ENCODE measurements at regions not wholly inside any gene's neighbourhood (a gene's known extent, or its start where the extent isn't known, plus 50 kb on each side); places are given as distances from the start of the nearest gene placed in this dataset.
"Not testable (repeated sequence)": the region's sequence is repeated elsewhere in the genome, so short reads cannot be mapped to it uniquely, and the experiment has no call there.

DNA sequence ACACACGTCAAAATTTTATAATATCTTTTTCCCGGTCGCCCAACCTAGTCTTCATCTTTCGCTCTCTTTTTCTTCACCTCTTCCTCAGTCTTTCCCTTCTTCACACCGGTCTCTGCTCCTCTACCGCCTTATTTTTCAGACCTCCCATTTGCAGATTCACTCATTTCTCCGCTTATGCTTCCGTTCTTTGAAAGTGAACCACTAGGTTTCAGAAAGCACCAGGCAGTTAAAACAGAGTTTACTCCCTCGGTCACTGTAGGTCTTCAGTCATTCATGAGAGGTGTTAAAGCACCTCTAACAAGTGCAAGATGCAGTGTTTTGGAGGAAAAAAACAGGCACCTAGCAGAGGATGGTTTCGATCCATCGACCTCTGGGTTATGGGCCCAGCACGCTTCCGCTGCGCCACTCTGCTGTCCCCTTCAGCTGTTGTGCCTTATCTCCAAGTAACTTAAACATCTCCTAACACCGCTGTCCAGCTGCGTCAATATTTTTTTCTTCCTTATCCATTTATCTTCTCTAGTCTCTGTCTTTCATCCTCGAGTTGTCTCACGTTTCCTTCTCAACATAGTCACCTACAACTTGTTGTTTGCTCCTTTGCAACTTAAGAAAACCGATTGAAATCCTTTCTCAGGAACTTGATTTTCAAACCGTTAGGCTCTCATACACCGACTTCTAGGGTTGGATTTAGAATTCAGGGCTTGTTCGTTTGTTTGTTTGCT lies 119.7 kb upstream of the ZNF184 start:
- Histone ChIP-seq H3K79me2 (ENCODE audit: insufficient read depth, low read length) (no peaks in the 10 kb centered on the region), H3K4me1 (ENCODE audit: insufficient read depth, low read length) (peaks cover 13% of the 10 kb centered on the region), H3K4me2 (ENCODE audit: insufficient read depth, low read length) (peak overlapping the region; percentile 89), H3K9me3 (ENCODE audit: low read depth, low read length) (no peaks in the 10 kb centered on the region), H2AFZ (ENCODE audit: low read length) (peak overlapping the region; percentile 56), H3K4me3 (ENCODE audit: insufficient read depth, low read length) (peak overlapping the region; percentile 65), H4K20me1 (ENCODE audit: insufficient read depth, low read length) (no peaks in the 10 kb centered on the region), H3K27me3 (ENCODE audit: insufficient read depth, low read length) (peaks cover 20% of the 10 kb centered on the region), H3K36me3 (ENCODE audit: insufficient read depth, low read length) (no peaks in the 10 kb centered on the region), H3K27ac (ENCODE audit: low read depth, low read length) (no peak overlapping the region)
- peak; percentile 91 for DNase-seq (ENCODE audit: insufficient read length, low spot score, missing footprints)
- TF ChIP-seq, protein P1, sequence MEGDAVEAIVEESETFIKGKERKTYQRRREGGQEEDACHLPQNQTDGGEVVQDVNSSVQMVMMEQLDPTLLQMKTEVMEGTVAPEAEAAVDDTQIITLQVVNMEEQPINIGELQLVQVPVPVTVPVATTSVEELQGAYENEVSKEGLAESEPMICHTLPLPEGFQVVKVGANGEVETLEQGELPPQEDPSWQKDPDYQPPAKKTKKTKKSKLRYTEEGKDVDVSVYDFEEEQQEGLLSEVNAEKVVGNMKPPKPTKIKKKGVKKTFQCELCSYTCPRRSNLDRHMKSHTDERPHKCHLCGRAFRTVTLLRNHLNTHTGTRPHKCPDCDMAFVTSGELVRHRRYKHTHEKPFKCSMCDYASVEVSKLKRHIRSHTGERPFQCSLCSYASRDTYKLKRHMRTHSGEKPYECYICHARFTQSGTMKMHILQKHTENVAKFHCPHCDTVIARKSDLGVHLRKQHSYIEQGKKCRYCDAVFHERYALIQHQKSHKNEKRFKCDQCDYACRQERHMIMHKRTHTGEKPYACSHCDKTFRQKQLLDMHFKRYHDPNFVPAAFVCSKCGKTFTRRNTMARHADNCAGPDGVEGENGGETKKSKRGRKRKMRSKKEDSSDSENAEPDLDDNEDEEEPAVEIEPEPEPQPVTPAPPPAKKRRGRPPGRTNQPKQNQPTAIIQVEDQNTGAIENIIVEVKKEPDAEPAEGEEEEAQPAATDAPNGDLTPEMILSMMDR (IDR thresholded peaks at IDR 0.05; ENCODE audit: extremely low read depth, low read depth, low read length), result no peak

DNA sequence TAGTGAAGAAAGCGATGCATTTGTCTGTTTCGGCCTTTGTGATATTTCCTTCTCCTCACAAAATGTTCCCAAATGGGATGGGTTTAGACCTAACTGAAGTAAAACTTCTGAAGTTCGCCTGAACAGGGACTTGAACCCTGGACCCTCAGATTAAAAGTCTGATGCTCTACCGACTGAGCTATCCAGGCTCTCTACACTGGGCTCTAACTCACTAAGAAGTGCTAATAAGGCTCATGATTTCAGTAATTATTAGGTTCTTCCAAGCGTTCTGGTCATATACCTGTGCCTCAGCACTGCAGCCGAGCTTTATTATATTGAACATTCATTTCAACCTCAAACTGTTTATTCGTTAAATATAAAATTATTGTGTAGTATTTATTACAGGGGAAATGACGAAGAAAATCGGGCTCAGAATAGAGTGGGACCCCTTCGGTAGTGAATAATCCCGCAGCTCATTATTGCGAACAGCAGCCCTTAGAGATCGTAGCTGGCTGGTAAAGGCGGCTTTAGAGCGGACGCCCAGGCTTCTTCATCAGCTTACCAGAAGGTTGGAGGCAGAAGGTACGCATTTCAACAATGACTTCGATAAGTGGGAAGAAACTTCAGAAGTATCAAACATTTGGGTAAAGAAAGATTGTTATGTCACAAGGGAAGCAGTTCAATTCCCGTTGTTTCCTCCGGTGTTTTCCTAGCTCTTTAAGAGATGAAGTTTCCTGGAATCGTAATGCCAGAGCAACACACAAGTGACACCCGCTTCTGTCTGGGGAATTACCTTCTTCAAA lies 119.0 kb upstream of the ZNF184 start:
- peak overlapping the region; percentile 89 for H3K4me2 ChIP-seq (ENCODE audit: insufficient read depth, low read length)
- no peaks in the 10 kb centered on the region for H3K79me2 ChIP-seq (ENCODE audit: insufficient read depth, low read length)
- no peak overlapping the region for H3K27ac ChIP-seq (ENCODE audit: low read depth, low read length)
- no peaks in the 10 kb centered on the region for H3K9me3 ChIP-seq (ENCODE audit: low read depth, low read length)
- H2AFZ ChIP-seq (ENCODE audit: low read length), result peak overlapping the region; percentile 18
- TF ChIP-seq, protein P1 (IDR thresholded peaks at IDR 0.05; ENCODE audit: extremely low read depth, low read depth, low read length), result no peak
- H3K27me3 ChIP-seq (ENCODE audit: insufficient read depth, low read length), result peaks cover 20% of the 10 kb centered on the region
- H3K4me1 ChIP-seq (ENCODE audit: insufficient read depth, low read length), result peaks cover 13% of the 10 kb centered on the region
- H3K36me3 ChIP-seq (ENCODE audit: insufficient read depth, low read length), result no peaks in the 10 kb centered on the region
- DNase-seq (ENCODE audit: insufficient read length, low spot score, missing footprints), result peak; percentile 52
- H4K20me1 ChIP-seq (ENCODE audit: insufficient read depth, low read length), result no peaks in the 10 kb centered on the region
- H3K4me3 ChIP-seq (ENCODE audit: insufficient read depth, low read length), result peak overlapping the region; percentile 65

DNA sequence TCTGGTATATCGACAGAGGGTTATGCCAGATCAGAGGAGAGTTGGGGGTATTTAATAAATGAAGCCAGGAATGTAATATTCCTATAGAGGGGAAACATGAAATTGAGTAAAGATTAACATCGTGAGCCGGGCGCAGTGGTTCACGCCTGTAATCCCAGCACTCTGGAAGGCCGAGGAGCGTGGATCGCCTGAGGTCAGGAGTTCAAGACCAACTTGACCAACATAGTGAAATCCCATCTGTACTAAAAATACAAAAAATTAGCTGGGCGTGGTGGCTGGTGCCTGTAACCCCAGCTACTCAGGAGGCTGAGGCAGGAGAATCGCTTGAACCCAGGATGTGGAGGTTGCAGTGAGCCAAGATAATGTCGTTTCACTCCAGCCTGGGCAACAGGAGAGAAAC lies 112.4 kb upstream of the ZNF184 start:
- not testable (repeated sequence) for H3K4me1 ChIP-seq (ENCODE audit: insufficient read depth, low read length); H3K9me3 ChIP-seq (ENCODE audit: low read depth, low read length); H3K79me2 ChIP-seq (ENCODE audit: insufficient read depth, low read length); H3K4me2 ChIP-seq (ENCODE audit: insufficient read depth, low read length); H3K27me3 ChIP-seq (ENCODE audit: insufficient read depth, low read length); H3K27ac ChIP-seq (ENCODE audit: low read depth, low read length); H2AFZ ChIP-seq (ENCODE audit: low read length); DNase-seq (ENCODE audit: insufficient read length, low spot score, missing footprints); H3K36me3 ChIP-seq (ENCODE audit: insufficient read depth, low read length); H3K4me3 ChIP-seq (ENCODE audit: insufficient read depth, low read length); H4K20me1 ChIP-seq (ENCODE audit: insufficient read depth, low read length)

DNA sequence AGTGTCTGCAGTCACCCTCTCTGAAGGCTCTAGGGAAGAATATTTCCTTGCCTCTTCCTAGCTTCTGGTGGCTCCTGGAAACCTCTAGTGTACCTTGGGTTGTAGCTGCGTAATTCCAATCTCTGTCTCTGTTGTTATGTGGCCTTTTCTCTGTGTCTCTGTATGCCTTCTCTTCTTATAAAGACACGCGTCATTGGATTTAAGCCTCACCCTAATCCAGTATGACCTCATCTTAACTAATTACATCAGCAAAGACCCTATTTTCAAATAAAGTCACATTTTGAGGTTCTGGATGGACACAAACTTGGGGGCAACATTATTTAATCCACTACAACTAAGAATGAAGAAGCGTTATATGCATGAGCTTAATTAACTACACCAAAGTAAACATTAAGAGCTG lies 111.4 kb upstream of the ZNF184 start:
- no peaks in the 10 kb centered on the region for H3K79me2 ChIP-seq (ENCODE audit: insufficient read depth, low read length)
- DNase-seq (ENCODE audit: insufficient read length, low spot score, missing footprints), result no peak
- no peak overlapping the region for H3K4me3 ChIP-seq (ENCODE audit: insufficient read depth, low read length)
- TF ChIP-seq, protein P1 (IDR thresholded peaks at IDR 0.05; ENCODE audit: extremely low read depth, low read depth, low read length), result no peak
- H3K36me3 ChIP-seq (ENCODE audit: insufficient read depth, low read length), result no peaks in the 10 kb centered on the region
- no peaks in the 10 kb centered on the region for H3K9me3 ChIP-seq (ENCODE audit: low read depth, low read length)
- no peaks in the 10 kb centered on the region for H4K20me1 ChIP-seq (ENCODE audit: insufficient read depth, low read length)
- no peak overlapping the region for H3K4me2 ChIP-seq (ENCODE audit: insufficient read depth, low read length)
- no peaks in the 10 kb centered on the region for H3K4me1 ChIP-seq (ENCODE audit: insufficient read depth, low read length)
- H3K27me3 ChIP-seq (ENCODE audit: insufficient read depth, low read length), result peaks cover 6% of the 10 kb centered on the region
- no peak overlapping the region for H3K27ac ChIP-seq (ENCODE audit: low read depth, low read length)
- no peak overlapping the region for H2AFZ ChIP-seq (ENCODE audit: low read length)

All from osteoblast (primary cell).